ENCODE measurements at regions not wholly inside any gene's neighbourhood (a gene's known extent, or its start where the extent isn't known, plus 50 kb on each side); places are given as distances from the start of the nearest gene placed in this dataset.

GRCh38 chr4:26263165-26263564, 57.6 kb upstream of the RBPJ start (continued):
- no peak for TF ChIP-seq CTBP2 (IDR thresholded peaks at IDR 0.05; ENCODE audit: borderline replicate concordance, insufficient read depth, insufficient read length, low read length)
- no peak for TF ChIP-seq HDAC6 (IDR thresholded peaks at IDR 0.05; ENCODE audit: low read depth, low read length)

All from H1 (cell line).